Hepatocyte (in vitro differentiated cells): ENCODE measurements at regions not wholly inside any gene's neighbourhood (a gene's known extent, or its start where the extent isn't known, plus 50 kb on each side); places are given as distances from the start of the nearest gene placed in this dataset.

Experiments
- DNase-seq: peaks from one replicate; pipeline ENCODE4 v3.0.0-alpha.2; 2016; ENCODE audit warnings: low spot score
- H2AFZ ChIP-seq: fragments of 200-600 bp; sonication (generic); 2 replicates; pipeline ENCODE4 v1.6.0; 2016; ENCODE audit warnings: antibody characterized with exemption, mild to moderate bottlenecking
- H3K27ac ChIP-seq: fragments of 200-600 bp; sonication (generic); 2 replicates; pipeline ENCODE4 v1.5.1; 2016; ENCODE audit warnings: mild to moderate bottlenecking
- H3K27me3 ChIP-seq: fragments of 200-600 bp; sonication (generic); 2 replicates; pipeline ENCODE4 v1.6.1; 2016
- H3K36me3 ChIP-seq: fragments of 200-600 bp; sonication (generic); replicated peaks from 2 replicates; pipeline ENCODE4 v1.5.1; 2016; ENCODE audit warnings: low read depth; ENCODE audit not compliant: insufficient read depth
- H3K4me1 ChIP-seq: fragments of 200-600 bp; sonication (generic); 2 replicates; pipeline ENCODE4 v1.5.1; 2016; ENCODE audit warnings: mild to moderate bottlenecking, moderate library complexity; ENCODE audit not compliant: insufficient read depth
- H3K4me2 ChIP-seq: fragments of 200-600 bp; sonication (generic); 2 replicates; pipeline ENCODE4 v1.6.0; 2016
- H3K4me3 ChIP-seq: fragments of 200-600 bp; sonication (generic); 2 replicates; pipeline ENCODE4 v1.5.1; 2016; ENCODE audit warnings: mild to moderate bottlenecking
- H3K79me2 ChIP-seq: fragments of 200-600 bp; sonication (generic); 2 replicates; pipeline ENCODE4 v1.6.0; 2017; ENCODE audit warnings: mild to moderate bottlenecking
- H3K9me2 ChIP-seq: fragments of 200-600 bp; sonication (generic); replicated peaks from 2 replicates; pipeline ENCODE4 v1.6.0; 2017; ENCODE audit warnings: mild to moderate bottlenecking; ENCODE audit not compliant: insufficient read depth
- H3K9me3 ChIP-seq: fragments of 200-600 bp; sonication (generic); 2 replicates; pipeline ENCODE4 v1.5.1; 2016; ENCODE audit warnings: low read depth, mild to moderate bottlenecking
- H4K20me1 ChIP-seq: fragments of 200-600 bp; sonication (generic); 2 replicates; pipeline ENCODE4 v1.6.0; 2016; ENCODE audit warnings: mild to moderate bottlenecking; ENCODE audit not compliant: insufficient read depth, poor library complexity, severe bottlenecking
- EZH2 ChIP-seq: fragments of 200-600 bp; sonication (generic); IDR thresholded peaks from 2 replicates; pipeline ENCODE4 v1.6.1; 2016; ENCODE audit warnings: antibody characterized with exemption, mild to moderate bottlenecking, borderline replicate concordance
- EZH2phosphoT487 ChIP-seq: fragments of 200-600 bp; sonication (generic); IDR thresholded peaks from one replicate; pipeline ENCODE4 v1.6.1; 2018; ENCODE audit warnings: antibody characterized with exemption, mild to moderate bottlenecking, low read depth, moderate library complexity; ENCODE audit not compliant: unreplicated experiment, severe bottlenecking
- WGBS: methylation state at CpG from one replicate; pipeline ENCODE4 v1.1.6; 2016; ENCODE audit warnings: low lambda C conversion rate; ENCODE audit errors: missing lambda C conversion rate; 5-methylcytosine and 5-hydroxymethylcytosine counted together
- TF ChIP-seq, protein P1 (sequence below): fragments of 200-600 bp; sonication (generic); IDR thresholded peaks from 2 replicates; pipeline ENCODE4 v1.5.1; 2016; ENCODE audit warnings: antibody characterized with exemption, mild to moderate bottlenecking; ENCODE audit not compliant: poor library complexity

DNA sequence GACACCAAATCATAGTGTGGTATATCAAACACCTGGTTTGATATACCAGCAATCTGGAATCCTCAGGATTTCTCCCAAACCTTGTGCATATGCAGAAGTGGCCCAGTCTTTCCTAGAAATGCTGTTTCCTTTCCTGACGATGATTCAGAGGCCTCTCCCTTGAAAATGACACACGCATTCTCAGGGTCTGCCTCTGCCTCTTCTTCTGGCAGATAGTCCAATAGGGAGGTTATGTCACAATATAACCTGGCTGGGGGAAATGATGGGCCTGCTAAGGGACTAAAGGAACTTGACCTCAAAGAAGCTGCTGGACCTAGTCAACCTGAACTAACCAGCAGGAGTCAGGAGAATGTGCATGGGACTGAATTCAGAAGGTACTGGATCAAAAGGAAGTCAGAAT lies 435.2 kb downstream of the IDS start:
- TF ChIP-seq EZH2 (no peak), EZH2phosphoT487 (no peak)
- TF ChIP-seq, protein P1, sequence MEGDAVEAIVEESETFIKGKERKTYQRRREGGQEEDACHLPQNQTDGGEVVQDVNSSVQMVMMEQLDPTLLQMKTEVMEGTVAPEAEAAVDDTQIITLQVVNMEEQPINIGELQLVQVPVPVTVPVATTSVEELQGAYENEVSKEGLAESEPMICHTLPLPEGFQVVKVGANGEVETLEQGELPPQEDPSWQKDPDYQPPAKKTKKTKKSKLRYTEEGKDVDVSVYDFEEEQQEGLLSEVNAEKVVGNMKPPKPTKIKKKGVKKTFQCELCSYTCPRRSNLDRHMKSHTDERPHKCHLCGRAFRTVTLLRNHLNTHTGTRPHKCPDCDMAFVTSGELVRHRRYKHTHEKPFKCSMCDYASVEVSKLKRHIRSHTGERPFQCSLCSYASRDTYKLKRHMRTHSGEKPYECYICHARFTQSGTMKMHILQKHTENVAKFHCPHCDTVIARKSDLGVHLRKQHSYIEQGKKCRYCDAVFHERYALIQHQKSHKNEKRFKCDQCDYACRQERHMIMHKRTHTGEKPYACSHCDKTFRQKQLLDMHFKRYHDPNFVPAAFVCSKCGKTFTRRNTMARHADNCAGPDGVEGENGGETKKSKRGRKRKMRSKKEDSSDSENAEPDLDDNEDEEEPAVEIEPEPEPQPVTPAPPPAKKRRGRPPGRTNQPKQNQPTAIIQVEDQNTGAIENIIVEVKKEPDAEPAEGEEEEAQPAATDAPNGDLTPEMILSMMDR, result no peak
- WGBS, result 73% methylated on average over 2 of the region's 2 CpGs
- H3K27me3 ChIP-seq, result no peaks in the 10 kb centered on the region
- H3K4me1 ChIP-seq, result no peaks in the 10 kb centered on the region
- no peaks in the 10 kb centered on the region for H3K9me2 ChIP-seq
- no peak overlapping the region for H3K4me3 ChIP-seq
- H4K20me1 ChIP-seq, result no peaks in the 10 kb centered on the region
- no peaks in the 10 kb centered on the region for H3K9me3 ChIP-seq
- no peaks in the 10 kb centered on the region for H3K36me3 ChIP-seq
- H3K27ac ChIP-seq, result no peak overlapping the region
- no peaks in the 10 kb centered on the region for H3K79me2 ChIP-seq
- H2AFZ ChIP-seq, result no peak overlapping the region
- no peak overlapping the region for H3K4me2 ChIP-seq
- DNase-seq, result no peak

DNA sequence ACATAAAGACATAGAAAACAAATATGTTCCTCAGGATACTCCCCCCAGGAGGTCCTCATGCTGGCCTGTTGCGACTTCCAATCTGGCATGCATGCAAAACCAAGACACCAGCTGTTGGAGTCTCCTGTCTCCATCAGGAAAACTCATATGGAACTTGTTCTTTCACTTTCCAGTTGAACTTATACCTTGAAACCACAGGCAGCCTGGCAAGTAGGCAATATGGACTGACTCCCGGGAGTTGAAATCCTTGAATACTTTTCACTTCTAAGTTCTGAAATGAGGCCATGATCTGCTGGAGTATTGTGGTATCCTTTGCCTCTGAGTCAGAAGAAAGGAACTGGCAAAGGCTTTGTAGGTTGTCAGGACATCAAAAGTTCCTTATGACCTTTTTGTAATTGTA lies 444.2 kb downstream of the IDS start:
- H3K4me3 ChIP-seq, result no peak overlapping the region
- H3K4me2 ChIP-seq, result no peak overlapping the region
- H4K20me1 ChIP-seq, result no peaks in the 10 kb centered on the region
- no peaks in the 10 kb centered on the region for H3K9me2 ChIP-seq
- no peak for DNase-seq
- WGBS, result 49% methylated on average over 2 of the region's 2 CpGs
- no peaks in the 10 kb centered on the region for H3K79me2 ChIP-seq
- no peaks in the 10 kb centered on the region for H3K27me3 ChIP-seq
- no peak overlapping the region for H3K27ac ChIP-seq
- H2AFZ ChIP-seq, result no peak overlapping the region
- no peaks in the 10 kb centered on the region for H3K4me1 ChIP-seq
- TF ChIP-seq, protein P1, result no peak
- TF ChIP-seq EZH2phosphoT487, result no peak
- TF ChIP-seq EZH2, result no peak
- no peaks in the 10 kb centered on the region for H3K36me3 ChIP-seq
- H3K9me3 ChIP-seq, result no peaks in the 10 kb centered on the region
